HCT116 (cell line): ENCODE measurements at regions not wholly inside any gene's neighbourhood (a gene's known extent, or its start where the extent isn't known, plus 50 kb on each side); places are given as distances from the start of the nearest gene placed in this dataset.

Source experiments
- ATAC-seq: fragments of 200-7000 bp; cut with Tn5 transposase; 2 replicates; pipeline ENCODE4 v1.9.1; 2020; ENCODE audit warnings: mild to moderate bottlenecking, moderate library complexity
- BruUV-seq: library from RNA; stranded (reverse); fragments of 400-500 nt; replicated peaks from 2 replicates; lab custom pipeline; 2021; lab: Mats Ljungman, UMichigan
- CTCF ChIA-PET: fragments of 300-600 bp; sonication (Branson Sonifier 250); formaldehyde crosslinking; loops from one replicate; lab custom pipeline; 2021; ENCODE audit warnings: antibody characterized with exemption; lab: Charles Lee
- POLR2A ChIA-PET: fragments of 300-600, 350-600 bp; sonication (Branson Sonifier 250); formaldehyde crosslinking; loops from one replicate; lab custom pipeline; 2021; ENCODE audit warnings: antibody characterized with exemption; lab: Charles Lee
- RAD21 ChIA-PET, 2 experiments: fragments of 300-600 bp; sonication (Branson Sonifier 250); formaldehyde crosslinking; loops; one replicate each; lab custom pipeline; 2023; ENCODE audit warnings: low total read pairs in 2 of 2; ENCODE audit not compliant: uncharacterized antibody in 2 of 2, unreplicated experiment in 2 of 2, low non-redundant PET in 1 of 2; lab: Charles Lee
- DNase-seq: peaks from one replicate; pipeline ENCODE4 v3.0.0-alpha.2; 2010; ENCODE audit warnings: low read depth, low spot score
- H2AFZ ChIP-seq: fragments of 200-600 bp; shearing (Covaris generic), sonication (generic); 2 replicates; pipeline ENCODE4 v1.6.1; 2017; ENCODE audit warnings: low read depth, mixed run types, mixed read lengths, antibody characterized with exemption, low read length; ENCODE audit not compliant: poor library complexity, severe bottlenecking
- H3K27ac ChIP-seq: 2 replicates; pipeline ENCODE4 v1.5.1; 2012; ENCODE audit warnings: low read depth, low read length
- H3K27me3 ChIP-seq: fragments of 200-600 bp; sonication (generic); 2 replicates; pipeline ENCODE4 v1.6.1; 2016; ENCODE audit warnings: mixed run types, low read length, mixed read lengths; ENCODE audit not compliant: insufficient read depth
- H3K36me3 ChIP-seq, 2 experiments: fragments of 200-500 bp in 1 of 2; fragments of 200-600 bp in 1 of 2; sonication (Bioruptor generic) in 1 of 2; sonication (generic) in 1 of 2; 2 replicates each; pipeline versions ENCODE4 v1.5.1 to v1.6.1; 2014 to 2016; ENCODE audit warnings: low read length in 2 of 2, inconsistent platforms in 1 of 2, mixed read lengths in 1 of 2, mixed run types in 1 of 2; ENCODE audit not compliant: insufficient read depth in 2 of 2, control insufficient read depth in 1 of 2
- H3K4me1 ChIP-seq, 2 experiments: fragments of 200-600 bp in 1 of 2; sonication (generic) in 1 of 2; 2 replicates each; pipeline versions ENCODE4 v1.5.1 to v1.6.1; 2012 to 2017; ENCODE audit warnings: low read length in 2 of 2, inconsistent platforms in 1 of 2, mild to moderate bottlenecking in 1 of 2, mixed read lengths in 1 of 2, mixed run types in 1 of 2, moderate library complexity in 1 of 2; ENCODE audit not compliant: insufficient read depth in 2 of 2, control insufficient read depth in 1 of 2
- H3K4me2 ChIP-seq: fragments of 200-600 bp; sonication (generic); 2 replicates; pipeline ENCODE4 v1.6.1; 2017; ENCODE audit warnings: mixed run types, low read length, mixed read lengths
- H3K4me3 ChIP-seq, 2 experiments: fragments of 200-600 bp in 1 of 2; sonication (generic) in 1 of 2; replicated peaks in 1 of 2; 2 replicates each; pipeline ENCODE4 v1.5.1; 2011 to 2016; ENCODE audit warnings: low read length in 2 of 2, control low read depth in 1 of 2, low read depth in 1 of 2, mild to moderate bottlenecking in 1 of 2, mixed read lengths in 1 of 2, mixed run types in 1 of 2
- H3K79me2 ChIP-seq: fragments of 200-600 bp; sonication (generic); 2 replicates; pipeline ENCODE4 v1.6.1; 2017; ENCODE audit warnings: mild to moderate bottlenecking, mixed run types, low read length, moderate library complexity, mixed read lengths; ENCODE audit not compliant: insufficient read depth
- H3K9ac ChIP-seq: fragments of 200-600 bp; sonication (generic); 2 replicates; pipeline ENCODE4 v1.6.1; 2016; ENCODE audit warnings: low read length, mixed read lengths
- H3K9me2 ChIP-seq: fragments of 200-600 bp; sonication (generic), shearing (Covaris generic); 2 replicates; pipeline ENCODE4 v1.6.1; 2017; ENCODE audit warnings: mixed run types, mild to moderate bottlenecking, moderate library complexity; ENCODE audit not compliant: insufficient read depth
- H3K9me3 ChIP-seq, 2 experiments: fragments of 200-500 bp in 1 of 2; fragments of 200-600 bp in 1 of 2; sonication (Bioruptor generic) in 1 of 2; sonication (generic) in 1 of 2; 2 replicates each; pipeline ENCODE4 v1.6.1; 2014 to 2017; ENCODE audit warnings: low read length in 2 of 2, mixed read lengths in 2 of 2, inconsistent platforms in 1 of 2, low read depth in 1 of 2, mild to moderate bottlenecking in 1 of 2, mixed run types in 1 of 2, moderate library complexity in 1 of 2; ENCODE audit not compliant: control insufficient read depth in 1 of 2, insufficient read depth in 1 of 2
- H4K20me1 ChIP-seq: fragments of 200-600 bp; sonication (generic), shearing (Covaris generic); 2 replicates; pipeline ENCODE4 v1.6.1; 2017; ENCODE audit warnings: mixed run types, mild to moderate bottlenecking, moderate library complexity; ENCODE audit not compliant: insufficient read depth
- CBX3 ChIP-seq: IDR thresholded peaks from 2 replicates; pipeline ENCODE4 v1.6.1; 2012; ENCODE audit warnings: low read depth
- ELF1 ChIP-seq: IDR thresholded peaks from 2 replicates; pipeline ENCODE4 v1.6.1; 2012; ENCODE audit warnings: low read depth, borderline replicate concordance
- EZH2 ChIP-seq: fragments of 200-600 bp; sonication (generic); IDR thresholded peaks from 2 replicates; pipeline ENCODE4 v1.6.1; 2017; ENCODE audit warnings: antibody characterized with exemption, mixed run types
- EZH2phosphoT487 ChIP-seq: fragments of 200-600 bp; IDR thresholded peaks from 2 replicates; pipeline ENCODE4 v1.6.1; 2018; ENCODE audit warnings: antibody characterized with exemption, borderline replicate concordance
- FOSL1 ChIP-seq: IDR thresholded peaks from 2 replicates; pipeline ENCODE4 v1.6.1; 2012; ENCODE audit warnings: low read depth
- JUND ChIP-seq: IDR thresholded peaks from 2 replicates; pipeline ENCODE4 v1.6.1; 2012
- POLR2A ChIP-seq: IDR thresholded peaks from 2 replicates; pipeline ENCODE4 v1.7.0; 2011; ENCODE audit warnings: borderline replicate concordance; ENCODE audit not compliant: insufficient read depth, insufficient read length; ENCODE audit errors: extremely low read depth
- POLR2AphosphoS5 ChIP-seq: IDR thresholded peaks from 2 replicates; pipeline ENCODE4 v1.6.1; 2011; ENCODE audit warnings: mild to moderate bottlenecking, low read depth, low read length, moderate library complexity
- RAD21 ChIP-seq: IDR thresholded peaks from 2 replicates; pipeline ENCODE4 v1.6.1; 2012; ENCODE audit warnings: low read depth, mild to moderate bottlenecking
- SIN3A ChIP-seq: IDR thresholded peaks from 2 replicates; pipeline ENCODE4 v1.6.1; 2012; ENCODE audit warnings: low read depth
- SP1 ChIP-seq: IDR thresholded peaks from 2 replicates; pipeline ENCODE4 v1.6.1; 2012; ENCODE audit warnings: low read depth
- YY1 ChIP-seq: IDR thresholded peaks from 2 replicates; pipeline ENCODE4 v1.6.1; 2011; ENCODE audit warnings: low read length, low read depth, moderate library complexity, mild to moderate bottlenecking; ENCODE audit not compliant: insufficient replicate concordance; ENCODE audit errors: extremely low read depth
- ZNF274 ChIP-seq: fragments of 200-500 bp; sonication (Bioruptor generic); IDR thresholded peaks from 2 replicates; pipeline ENCODE4 v1.6.1; 2014; ENCODE audit warnings: mild to moderate bottlenecking, low read depth, low read length, inconsistent platforms
- intact Hi-C: fragments of 100-400 bp; cut with micrococcal nuclease; formaldehyde crosslinking; loops from 2 replicates; pipeline ENCODE4 v1.10.0; 2022
- TF ChIP-seq, protein P1 (sequence below): IDR thresholded peaks from 2 replicates; pipeline ENCODE4 v1.6.1; 2012; ENCODE audit warnings: low read depth
- TF ChIP-seq, protein P2 (sequence below): IDR thresholded peaks from 2 replicates; pipeline ENCODE4 v1.6.1; 2012
- TF ChIP-seq, protein P3 (sequence below): IDR thresholded peaks from 2 replicates; pipeline ENCODE4 v1.6.1; 2012
- TF ChIP-seq, protein P4 (sequence below), 3 experiments: fragments of 200-600 bp in 1 of 3; sonication (generic) in 1 of 3; IDR thresholded peaks in 2 of 3; conservative IDR thresholded peaks in 1 of 3; 2 replicates each; pipeline ENCODE4 v1.5.1; 2012 to 2017; ENCODE audit warnings: low read depth in 2 of 3, low read length in 2 of 3, antibody characterized with exemption in 1 of 3, borderline replicate concordance in 1 of 3, control low read depth in 1 of 3, mild to moderate bottlenecking in 1 of 3, mixed read lengths in 1 of 3, mixed run types in 1 of 3, moderate library complexity in 1 of 3; ENCODE audit not compliant: insufficient read depth in 1 of 3

DNA sequence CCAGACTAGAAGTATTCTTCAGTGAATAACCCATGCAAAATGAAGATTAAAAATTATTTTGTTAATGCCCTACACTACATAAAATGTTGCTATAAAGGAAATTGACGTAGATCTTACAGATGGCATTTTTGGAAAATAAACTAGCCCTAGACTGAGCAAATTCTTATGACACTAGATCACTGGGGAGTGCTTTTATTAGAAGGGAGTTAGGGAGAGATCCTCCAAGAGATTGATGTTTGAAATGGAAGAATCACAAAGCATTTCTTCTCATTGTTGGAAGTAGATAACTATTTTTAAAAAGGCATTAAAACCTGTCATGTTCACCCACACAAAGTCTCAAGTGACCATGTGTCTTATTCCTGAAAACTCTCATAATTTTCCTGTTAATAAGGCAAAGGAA is 351.1 kb upstream of the TLE4 start:
- H3K79me2 ChIP-seq, result no peaks in the 10 kb centered on the region
- TF ChIP-seq, protein P1, sequence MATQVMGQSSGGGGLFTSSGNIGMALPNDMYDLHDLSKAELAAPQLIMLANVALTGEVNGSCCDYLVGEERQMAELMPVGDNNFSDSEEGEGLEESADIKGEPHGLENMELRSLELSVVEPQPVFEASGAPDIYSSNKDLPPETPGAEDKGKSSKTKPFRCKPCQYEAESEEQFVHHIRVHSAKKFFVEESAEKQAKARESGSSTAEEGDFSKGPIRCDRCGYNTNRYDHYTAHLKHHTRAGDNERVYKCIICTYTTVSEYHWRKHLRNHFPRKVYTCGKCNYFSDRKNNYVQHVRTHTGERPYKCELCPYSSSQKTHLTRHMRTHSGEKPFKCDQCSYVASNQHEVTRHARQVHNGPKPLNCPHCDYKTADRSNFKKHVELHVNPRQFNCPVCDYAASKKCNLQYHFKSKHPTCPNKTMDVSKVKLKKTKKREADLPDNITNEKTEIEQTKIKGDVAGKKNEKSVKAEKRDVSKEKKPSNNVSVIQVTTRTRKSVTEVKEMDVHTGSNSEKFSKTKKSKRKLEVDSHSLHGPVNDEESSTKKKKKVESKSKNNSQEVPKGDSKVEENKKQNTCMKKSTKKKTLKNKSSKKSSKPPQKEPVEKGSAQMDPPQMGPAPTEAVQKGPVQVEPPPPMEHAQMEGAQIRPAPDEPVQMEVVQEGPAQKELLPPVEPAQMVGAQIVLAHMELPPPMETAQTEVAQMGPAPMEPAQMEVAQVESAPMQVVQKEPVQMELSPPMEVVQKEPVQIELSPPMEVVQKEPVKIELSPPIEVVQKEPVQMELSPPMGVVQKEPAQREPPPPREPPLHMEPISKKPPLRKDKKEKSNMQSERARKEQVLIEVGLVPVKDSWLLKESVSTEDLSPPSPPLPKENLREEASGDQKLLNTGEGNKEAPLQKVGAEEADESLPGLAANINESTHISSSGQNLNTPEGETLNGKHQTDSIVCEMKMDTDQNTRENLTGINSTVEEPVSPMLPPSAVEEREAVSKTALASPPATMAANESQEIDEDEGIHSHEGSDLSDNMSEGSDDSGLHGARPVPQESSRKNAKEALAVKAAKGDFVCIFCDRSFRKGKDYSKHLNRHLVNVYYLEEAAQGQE, result no peak
- TF ChIP-seq YY1, result no peak
- TF ChIP-seq, protein P2, sequence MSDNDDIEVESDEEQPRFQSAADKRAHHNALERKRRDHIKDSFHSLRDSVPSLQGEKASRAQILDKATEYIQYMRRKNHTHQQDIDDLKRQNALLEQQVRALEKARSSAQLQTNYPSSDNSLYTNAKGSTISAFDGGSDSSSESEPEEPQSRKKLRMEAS, result no peak
- TF ChIP-seq EZH2, result no peak
- no peak for TF ChIP-seq ELF1
- TF ChIP-seq CBX3, result no peak
- TF ChIP-seq JUND, result no peak
- no peak for TF ChIP-seq RAD21
- TF ChIP-seq POLR2A, result no peak
- TF ChIP-seq, protein P3, sequence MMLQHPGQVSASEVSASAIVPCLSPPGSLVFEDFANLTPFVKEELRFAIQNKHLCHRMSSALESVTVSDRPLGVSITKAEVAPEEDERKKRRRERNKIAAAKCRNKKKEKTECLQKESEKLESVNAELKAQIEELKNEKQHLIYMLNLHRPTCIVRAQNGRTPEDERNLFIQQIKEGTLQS, result no peak
- no peak for TF ChIP-seq ZNF274
- no peak for TF ChIP-seq FOSL1
- TF ChIP-seq, protein P4, sequence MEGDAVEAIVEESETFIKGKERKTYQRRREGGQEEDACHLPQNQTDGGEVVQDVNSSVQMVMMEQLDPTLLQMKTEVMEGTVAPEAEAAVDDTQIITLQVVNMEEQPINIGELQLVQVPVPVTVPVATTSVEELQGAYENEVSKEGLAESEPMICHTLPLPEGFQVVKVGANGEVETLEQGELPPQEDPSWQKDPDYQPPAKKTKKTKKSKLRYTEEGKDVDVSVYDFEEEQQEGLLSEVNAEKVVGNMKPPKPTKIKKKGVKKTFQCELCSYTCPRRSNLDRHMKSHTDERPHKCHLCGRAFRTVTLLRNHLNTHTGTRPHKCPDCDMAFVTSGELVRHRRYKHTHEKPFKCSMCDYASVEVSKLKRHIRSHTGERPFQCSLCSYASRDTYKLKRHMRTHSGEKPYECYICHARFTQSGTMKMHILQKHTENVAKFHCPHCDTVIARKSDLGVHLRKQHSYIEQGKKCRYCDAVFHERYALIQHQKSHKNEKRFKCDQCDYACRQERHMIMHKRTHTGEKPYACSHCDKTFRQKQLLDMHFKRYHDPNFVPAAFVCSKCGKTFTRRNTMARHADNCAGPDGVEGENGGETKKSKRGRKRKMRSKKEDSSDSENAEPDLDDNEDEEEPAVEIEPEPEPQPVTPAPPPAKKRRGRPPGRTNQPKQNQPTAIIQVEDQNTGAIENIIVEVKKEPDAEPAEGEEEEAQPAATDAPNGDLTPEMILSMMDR (IDR thresholded peaks at IDR 0.05 in 2 of 3, conservative IDR thresholded peaks at IDR 0.05 in 1 of 3; ENCODE audit: borderline replicate concordance in 1 of 3, insufficient read depth in 1 of 3, low read depth in 2 of 3, low read length in 2 of 3), result no peak
- TF ChIP-seq POLR2AphosphoS5, result no peak
- TF ChIP-seq SP1, result no peak
- no peak for TF ChIP-seq EZH2phosphoT487
- no peak for TF ChIP-seq SIN3A
- H3K4me3 ChIP-seq, result no peak overlapping the region
- ATAC-seq, result no peak
- ChIA-PET RAD21 (no interaction called here), POLR2A (no interaction called here), CTCF (no interaction called here)
- intact Hi-C loops, result no loop called here
- H3K4me1 ChIP-seq, result no peaks in the 10 kb centered on the region
- no peaks in the 10 kb centered on the region for H3K9me2 ChIP-seq
- no peaks in the 10 kb centered on the region for H4K20me1 ChIP-seq
- H3K36me3 ChIP-seq, result no peaks in the 10 kb centered on the region
- no peak overlapping the region for H2AFZ ChIP-seq
- no peak for DNase-seq
- H3K9me3 ChIP-seq, result no peaks in the 10 kb centered on the region
- H3K9ac ChIP-seq, result no peak overlapping the region
- no peak overlapping the region for H3K27ac ChIP-seq
- BruUV-seq, result no TSS peak
- no peak overlapping the region for H3K4me2 ChIP-seq
- no peaks in the 10 kb centered on the region for H3K27me3 ChIP-seq
